NOMO-1 (cell line): ENCODE measurements at regions not wholly inside any gene's neighbourhood (a gene's known extent, or its start where the extent isn't known, plus 50 kb on each side); places are given as distances from the start of the nearest gene placed in this dataset.

Experiments used
- DNase-seq, 2 experiments: peaks; one replicate each; lab custom pipeline; 2025; ENCODE audit not compliant: unreplicated experiment in 2 of 2; lab: John Stamatoyannopoulos, UW

DNA sequence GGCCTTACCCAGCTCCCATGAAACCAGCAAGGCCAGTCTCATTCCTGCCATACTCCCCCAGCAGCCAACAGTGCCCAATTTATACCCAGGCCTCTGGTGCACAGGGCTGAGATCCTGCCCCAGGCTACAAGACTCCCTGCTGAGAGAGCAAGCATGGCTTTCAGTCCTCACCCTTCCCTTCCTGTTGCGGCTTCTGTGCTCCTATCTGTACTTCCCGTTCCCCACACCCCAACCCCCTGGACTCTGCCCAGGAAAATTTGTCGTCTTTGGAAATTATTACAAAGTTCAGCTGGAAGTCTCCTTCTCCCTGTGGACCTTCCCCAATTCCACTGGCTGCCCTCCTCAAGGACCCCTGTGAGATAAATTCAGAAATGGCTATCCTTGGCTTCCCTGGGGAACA lies 84.1 kb upstream of the GK2 start:
- DNase-seq, result no peak

DNA sequence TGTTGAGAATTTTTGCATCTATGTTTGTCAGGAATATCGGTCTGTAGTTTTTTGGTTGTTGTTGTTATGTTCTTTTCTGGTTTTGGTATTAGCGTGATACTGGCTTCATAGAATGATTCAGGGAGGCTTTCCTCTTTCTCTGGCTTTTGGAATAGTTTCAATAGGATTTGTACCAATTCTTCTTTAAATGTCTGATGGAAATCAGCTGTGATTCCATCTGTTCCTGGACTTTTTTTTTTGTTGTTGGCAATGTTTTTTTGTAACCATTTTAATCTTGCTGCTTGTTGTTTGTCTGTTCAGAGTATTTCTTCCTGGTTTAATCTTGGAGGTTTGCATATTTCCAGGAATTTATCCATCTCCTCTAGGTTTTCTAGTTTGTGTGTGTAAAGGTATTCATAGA lies 81.5 kb upstream of the GK2 start:
- DNase-seq, result no peak

- DNase-seq, result no peak
Observed at GRCh38 chr4:79476196-79476595, 68.2 kb upstream of the GK2 start.

DNA sequence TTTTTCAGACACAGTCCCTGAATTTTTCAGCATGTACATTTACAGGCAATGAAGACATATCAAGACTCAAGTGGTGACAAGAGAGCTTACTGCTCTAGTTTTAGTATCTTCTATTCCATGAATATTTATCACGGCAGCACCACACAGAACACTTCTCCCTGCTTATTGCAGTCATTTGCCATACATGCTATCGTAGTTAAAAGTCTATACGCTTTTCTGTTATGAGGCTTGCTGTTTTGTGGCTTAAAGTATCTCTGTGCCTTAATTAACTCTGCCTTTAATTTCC lies 65.4 kb upstream of the GK2 start:
- DNase-seq, result no peak

- DNase-seq, result no peak
Observed at GRCh38 chr4:79472693-79473438, 64.8 kb upstream of the GK2 start.

GRCh38 chr4:79472036-79472435 lies 64.0 kb upstream of the GK2 start:
- no peak for DNase-seq

DNA sequence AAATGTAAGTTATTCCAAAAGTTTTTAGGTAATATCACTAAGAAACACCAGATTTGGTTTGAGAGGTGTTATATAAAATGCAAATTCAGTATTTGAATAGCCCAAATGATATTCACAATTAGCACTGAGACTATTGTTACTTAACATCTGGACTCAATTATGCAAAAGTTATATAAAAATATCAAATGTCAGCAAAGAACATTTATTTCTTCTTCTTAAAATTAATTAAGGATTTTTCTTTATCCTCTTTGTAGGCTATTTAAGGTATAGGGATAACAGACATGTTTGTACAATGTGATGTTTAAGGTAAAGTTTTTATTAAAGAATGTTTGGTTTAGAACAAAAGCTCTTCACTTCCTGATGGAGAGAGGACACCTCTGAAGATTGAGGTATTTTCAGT lies 63.3 kb upstream of the GK2 start:
- no peak for DNase-seq

DNA sequence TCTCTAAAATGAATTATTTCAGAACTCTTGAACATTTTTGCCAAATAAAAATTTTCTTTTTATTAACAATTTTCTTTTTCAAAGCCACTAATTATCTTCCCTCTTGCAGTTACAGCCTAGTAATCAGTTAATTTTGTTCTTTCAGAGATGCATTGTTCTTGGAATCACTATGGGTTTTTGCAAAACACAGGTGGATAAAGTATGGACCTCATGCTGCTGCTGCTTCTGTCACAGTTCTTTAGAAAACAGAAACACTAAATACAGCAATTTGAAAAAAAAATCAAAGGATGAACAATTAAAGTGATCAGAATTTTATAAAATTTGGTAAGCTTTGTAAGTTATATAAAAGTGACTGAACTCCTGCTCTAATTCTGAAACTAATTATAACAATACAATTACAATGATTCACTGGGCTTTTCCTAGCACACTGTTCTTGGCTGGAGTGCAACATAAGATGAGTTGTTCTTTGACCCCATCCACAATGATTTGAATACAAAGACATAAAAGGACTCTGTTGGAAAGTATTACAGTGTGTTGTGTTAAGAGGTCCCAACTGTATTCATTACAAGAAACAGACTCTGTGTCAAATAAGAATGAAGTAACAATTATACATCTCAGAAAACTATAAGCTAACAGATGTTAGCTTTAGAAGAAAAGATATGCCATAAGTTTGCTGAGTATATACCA lies 59.4 kb upstream of the GK2 start:
- no peak for DNase-seq

DNA sequence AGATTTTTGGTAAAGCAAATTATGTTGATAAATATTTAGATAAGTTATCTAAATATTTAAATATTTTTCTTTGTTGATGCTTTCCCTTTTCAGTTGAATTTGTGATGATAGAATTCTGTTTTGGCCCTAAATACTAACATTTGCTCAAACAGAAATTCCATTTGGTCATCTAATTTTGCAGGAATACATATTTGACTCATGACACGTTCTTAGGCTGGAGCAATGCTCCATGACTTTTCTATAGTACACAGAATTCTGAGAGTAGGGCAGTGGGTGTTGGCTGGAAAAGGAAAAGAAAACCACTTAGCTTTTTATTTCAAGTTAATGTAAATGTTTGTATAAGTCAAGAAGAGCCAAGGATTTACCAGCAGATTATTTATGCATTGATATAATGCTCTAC lies 58.6 kb upstream of the GK2 start:
- no peak for DNase-seq
